Activated gamma-delta T cell treated with Interleukin-2 at 50 U/mL for 16 hours (primary cell): ENCODE measurements at regions not wholly inside any gene's neighbourhood (a gene's known extent, or its start where the extent isn't known, plus 50 kb on each side); places are given as distances from the start of the nearest gene placed in this dataset.
"Not testable (repeated sequence)": the region's sequence is repeated elsewhere in the genome, so short reads cannot be mapped to it uniquely, and the experiment has no call there.

Experiments used
- DNase-seq: peaks from one replicate; pipeline ENCODE4 v3.0.0-alpha.2; 2020

DNA sequence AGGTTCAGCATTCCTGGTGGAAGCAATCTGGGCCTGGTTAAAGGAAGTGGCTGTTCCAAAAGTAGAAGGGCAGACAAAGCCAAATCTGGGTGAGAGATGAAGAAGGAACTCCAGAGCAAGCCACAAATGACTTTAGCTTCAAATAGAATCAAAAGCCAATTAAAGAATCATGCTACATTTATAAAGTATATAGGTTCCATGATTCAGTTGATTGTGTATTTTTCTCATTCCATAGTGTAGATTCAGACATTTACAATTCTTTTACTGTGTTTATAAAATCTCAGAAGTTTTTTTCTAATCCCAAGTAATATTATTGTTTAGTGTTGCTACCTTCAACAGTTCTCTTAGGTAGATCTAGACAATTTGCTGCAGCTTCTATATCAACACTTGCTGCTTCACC, 262.0 kb downstream of the PLK2 start:
- DNase-seq, result no peak

DNA sequence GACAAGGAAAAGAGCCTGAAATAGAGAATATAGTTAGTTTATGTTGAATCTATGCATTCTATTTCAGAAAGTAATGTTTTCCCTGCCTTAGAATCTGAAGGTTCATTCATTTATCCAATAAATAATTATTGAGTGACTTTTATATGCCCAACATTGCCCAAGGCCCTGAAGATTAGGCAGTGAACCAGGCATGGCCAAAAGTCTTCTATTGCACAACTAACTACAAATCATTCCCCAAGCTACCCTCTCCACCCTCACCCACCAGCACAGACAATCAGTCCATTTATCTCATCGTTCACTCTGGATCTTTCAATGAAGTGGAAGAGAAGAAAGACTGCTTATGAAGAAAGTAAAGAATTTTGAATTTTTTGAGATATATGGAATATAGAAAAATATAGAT, 268.4 kb downstream of the PLK2 start:
- DNase-seq, result no peak

DNA sequence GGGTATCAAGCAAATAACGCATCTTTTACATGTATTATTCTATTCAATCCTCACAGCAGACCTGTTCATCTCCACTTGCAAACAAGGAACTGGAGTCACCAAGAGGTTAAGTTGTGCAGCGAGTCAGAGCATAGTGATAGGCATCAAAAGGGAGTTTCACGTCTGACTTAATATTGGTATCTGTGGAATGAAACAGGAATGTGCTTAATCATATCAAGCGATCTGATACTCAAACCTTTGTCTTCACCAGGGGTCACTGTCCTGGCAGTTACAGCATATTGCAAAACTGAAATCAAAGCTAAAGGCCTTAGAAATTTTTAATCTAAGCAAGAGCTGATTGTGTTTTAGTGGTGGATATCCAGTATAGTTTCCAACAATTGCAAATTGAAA, 271.6 kb downstream of the PLK2 start:
- no peak for DNase-seq

DNA sequence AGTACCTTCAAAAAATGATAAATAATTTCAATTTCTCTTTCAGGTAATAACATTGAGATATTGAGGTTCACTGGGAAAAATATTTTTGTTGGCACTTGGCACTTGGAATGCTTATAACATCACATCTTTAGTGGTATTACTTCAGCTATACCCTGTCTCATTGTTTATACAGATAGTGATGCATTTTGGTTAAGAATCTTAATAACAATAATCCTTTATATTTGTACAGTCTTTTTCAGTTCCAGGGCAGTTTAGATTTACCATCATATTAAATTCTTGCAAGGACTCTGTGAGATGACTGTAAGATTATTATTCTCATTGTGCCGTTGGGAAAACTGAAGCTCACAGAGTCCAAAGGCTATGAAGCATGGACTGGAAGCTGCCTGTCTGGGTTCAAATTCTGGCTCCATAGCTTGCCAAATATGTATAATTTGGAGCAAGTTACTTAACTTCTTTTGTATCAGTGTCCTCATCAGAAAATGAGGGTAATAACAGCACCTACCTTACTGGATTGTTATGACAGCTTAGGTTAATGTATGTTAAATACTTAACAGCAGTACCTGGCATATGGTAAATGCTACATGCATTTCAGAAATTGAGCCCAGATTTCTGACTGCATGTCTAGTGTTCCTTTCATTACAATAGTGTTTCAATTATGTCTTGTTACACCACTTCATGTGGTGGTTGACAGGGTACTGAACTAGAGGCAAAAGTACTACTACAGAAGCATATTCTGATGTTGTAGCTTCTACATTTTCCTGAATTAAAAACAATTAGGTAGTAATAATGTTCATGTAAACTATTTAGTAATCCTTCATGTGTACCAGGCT, 272.2 kb downstream of the PLK2 start:
- DNase-seq, result no peak

DNA sequence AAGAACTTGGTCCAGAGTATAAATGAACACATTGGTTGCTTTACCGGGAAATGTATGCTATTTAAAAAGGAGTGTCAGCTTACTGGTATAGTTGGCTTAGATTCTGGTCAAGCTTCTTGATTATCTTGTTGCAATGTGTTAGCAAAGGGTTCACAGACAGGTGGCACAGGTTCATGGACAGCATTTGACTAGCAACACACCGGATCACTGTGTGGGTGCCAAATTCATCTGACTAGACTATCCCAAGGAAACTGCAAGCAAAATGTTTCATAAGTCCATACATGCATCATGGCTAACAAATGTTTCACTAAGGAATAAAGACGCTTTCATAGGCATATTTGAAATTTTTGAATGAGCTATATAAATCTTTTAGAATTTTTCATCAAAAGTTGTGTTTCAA, 274.1 kb downstream of the PLK2 start:
- no peak for DNase-seq

DNA sequence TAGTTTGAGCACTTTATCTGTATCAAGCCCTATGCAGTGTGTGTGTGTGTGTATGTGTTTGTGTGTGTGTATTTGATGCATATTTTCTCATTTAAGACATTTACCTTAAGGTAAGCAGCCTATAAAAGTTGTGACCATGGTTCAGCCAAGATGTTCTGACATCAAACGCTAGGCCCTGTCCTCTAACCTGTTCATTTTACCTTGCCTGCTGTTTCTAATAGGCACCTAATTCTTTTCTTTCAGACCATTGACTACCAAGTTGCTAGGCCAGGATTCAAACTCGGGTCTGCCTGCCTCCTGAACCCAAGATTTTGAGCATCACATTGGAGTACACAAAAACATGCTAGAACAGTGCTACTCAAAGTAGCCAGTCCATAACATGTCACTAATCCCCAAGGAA, 274.5 kb downstream of the PLK2 start:
- DNase-seq, result no peak

DNA sequence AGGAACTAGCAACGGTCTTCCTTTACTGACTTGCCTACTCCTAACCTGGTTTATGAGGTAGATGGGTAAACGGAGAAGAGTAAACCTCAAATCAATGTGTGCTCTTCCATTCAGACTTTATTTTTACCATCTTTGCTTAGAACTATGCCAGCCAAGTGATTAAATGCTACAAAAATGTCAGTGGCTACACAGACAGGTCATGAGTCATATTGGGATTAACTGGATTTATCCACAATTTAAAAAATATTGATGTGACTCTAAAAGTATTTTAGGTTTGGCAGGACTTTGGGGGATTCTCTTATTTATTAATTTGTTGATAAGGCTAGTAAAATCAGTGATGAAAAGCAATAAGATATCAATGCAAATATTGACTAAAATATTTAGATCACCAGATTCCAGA, 275.0 kb downstream of the PLK2 start:
- DNase-seq, result no peak

DNA sequence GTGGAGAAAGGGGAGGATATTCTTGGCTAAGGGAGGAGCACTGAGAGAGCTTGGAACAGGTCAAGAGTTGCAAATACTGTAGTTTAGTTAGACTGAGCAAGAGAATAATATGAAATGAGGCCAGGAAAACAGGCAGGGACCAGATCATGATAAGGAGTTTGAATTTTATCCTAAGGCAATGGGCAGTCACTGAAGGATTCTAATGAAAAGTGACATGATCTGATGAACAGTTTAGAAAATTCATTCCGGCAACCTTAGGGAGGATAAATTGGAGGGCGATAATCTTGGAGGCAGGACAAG, 276.1 kb downstream of the PLK2 start:
- no peak for DNase-seq

DNA sequence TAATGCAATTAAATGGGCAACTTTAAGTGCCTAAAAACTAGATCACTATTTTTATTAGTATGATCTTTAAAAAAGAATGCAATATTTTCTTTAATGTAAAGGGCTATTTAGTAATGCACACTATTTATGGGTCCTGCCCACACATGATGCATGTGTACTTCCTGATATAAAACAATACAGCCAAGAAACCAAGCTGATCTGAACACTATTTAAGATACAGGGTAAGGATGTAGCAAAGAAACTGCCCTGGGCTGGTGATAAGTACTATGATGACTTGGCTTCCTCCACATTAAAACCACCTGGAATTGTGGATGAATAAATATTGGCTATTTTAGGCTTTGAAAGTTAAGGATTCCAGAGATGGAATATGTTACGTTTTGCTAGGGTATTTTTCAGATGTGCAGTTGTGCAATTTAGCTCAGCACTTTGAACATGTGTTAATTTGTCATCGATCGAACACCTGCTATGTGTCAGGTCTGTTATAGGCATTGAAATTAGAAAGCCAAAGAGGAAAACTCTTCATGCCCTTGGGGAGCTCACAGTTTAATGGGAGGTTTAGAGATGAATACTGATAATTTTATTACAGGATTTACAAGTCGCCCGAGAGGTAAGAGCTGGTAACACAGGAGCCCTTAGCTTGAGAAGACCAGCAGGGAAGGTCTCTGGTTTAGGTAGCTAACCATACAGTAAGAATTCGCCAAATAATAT, 276.7 kb downstream of the PLK2 start:
- DNase-seq, result no peak

DNA sequence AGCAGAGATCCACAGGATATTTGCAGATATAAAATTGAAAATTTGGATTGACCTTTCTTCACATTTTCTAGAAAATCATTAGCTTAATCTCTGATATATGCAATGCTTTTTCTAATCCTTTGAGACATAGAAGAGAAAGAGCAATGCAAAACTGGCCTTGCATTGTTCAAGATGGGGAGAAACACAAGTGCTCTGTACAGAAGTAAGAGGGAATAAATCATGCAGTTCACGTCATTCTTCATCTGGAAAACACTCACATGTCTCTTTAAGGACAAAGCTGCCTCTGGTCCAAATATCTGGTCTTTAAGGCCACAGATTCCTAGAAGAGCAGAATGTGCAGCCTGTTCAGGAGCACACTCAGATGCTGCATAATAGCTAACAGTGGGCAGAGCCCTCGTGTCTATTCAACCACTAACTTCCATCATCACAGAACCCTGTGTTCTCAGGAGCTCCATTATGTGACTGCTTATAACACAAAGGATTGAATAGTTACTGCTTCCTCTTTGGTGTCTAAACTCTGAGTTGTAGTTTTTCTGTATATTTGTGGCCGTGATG, 277.5 kb downstream of the PLK2 start:
- no peak for DNase-seq

DNA sequence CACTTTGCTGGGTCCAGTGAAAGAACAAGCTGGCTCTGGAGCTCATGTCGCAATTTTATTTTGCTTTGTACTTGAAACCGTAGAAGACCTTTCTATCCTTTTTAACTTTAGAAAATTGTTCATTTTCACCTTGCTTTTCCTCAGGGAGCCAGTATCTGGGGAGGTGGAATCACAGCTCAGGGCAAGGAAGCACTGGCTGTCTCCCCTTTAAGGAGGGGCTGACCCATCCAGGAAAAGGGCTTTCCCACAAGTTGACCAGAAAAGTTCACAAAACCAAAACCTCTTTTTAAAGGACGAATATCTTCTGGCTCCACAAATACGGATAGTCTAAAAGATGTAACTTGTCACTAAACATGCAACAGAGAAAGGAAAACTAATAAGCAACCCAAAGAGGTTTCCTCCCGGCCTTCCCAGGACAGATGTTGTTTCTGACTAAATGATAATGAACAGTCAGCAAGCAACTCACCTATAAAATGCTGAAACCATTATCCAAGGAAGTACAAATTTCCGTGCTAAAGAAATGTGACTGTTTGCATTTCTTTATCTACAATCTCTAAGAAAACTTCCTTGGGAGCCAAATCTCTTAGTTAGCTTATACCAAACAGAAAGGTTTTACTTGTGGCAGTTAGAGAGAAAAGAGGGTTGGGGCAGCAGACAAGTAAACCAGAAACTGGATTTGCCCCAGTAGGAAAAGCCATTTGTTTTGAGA, 278.2 kb downstream of the PLK2 start:
- DNase-seq, result no peak

DNA sequence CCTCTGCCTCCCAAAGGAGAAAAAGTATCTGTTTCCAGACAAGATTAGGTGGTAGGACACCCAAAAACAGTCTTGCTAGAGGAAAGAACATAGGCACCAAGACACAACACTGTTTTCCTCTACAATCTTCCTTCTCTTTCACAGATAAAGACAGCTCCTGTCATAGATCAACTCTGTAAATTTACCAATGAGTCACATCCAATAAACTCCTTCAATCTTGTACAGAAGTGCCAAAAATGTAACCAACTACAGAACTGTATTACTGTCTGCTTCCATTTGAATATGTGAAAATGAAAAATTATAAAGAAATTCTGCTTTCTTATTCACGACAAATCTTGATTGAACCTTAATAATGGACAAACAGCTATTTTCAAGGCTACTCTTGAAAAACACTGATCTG, 286.9 kb downstream of the PLK2 start:
- DNase-seq, result no peak

DNA sequence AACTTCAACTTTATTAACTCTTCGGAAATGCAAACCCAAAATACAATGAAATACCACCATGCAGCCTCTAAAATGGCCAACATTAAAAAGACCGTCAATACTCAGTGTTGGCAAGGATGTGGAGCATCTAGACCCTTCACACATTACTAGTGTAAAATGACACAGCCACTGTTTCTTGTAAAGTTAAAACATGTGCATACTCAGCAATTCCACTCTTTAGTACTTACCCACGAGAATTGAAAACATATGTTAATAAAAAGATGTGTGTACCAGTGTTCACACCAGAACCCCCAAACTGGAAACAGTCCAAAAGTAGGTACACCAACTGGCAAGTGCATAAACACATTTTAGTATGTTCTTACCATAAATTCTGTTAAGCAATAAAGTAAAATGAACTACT, 294.7 kb downstream of the PLK2 start:
- DNase-seq, result no peak

DNA sequence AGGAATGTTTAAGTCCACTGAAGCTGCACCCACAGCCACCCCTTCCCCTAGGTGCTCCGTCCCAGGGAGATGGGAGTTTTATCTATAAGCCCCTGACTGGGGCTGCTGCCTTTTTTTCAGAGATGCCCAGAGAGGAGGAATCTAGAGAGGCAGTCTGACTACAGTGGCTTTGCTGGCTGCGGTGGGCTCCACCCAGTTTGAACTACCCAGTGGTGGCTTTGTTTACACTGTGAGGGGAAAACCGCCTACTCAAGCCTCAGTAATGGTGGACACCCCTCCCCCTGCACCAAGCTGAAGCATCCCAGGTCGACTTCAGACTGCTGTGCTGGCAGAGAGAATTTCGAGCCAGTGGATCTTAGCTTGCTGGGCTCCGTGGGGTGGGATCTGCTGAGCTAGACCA, 298.0 kb downstream of the PLK2 start:
- not testable (repeated sequence) for DNase-seq

DNA sequence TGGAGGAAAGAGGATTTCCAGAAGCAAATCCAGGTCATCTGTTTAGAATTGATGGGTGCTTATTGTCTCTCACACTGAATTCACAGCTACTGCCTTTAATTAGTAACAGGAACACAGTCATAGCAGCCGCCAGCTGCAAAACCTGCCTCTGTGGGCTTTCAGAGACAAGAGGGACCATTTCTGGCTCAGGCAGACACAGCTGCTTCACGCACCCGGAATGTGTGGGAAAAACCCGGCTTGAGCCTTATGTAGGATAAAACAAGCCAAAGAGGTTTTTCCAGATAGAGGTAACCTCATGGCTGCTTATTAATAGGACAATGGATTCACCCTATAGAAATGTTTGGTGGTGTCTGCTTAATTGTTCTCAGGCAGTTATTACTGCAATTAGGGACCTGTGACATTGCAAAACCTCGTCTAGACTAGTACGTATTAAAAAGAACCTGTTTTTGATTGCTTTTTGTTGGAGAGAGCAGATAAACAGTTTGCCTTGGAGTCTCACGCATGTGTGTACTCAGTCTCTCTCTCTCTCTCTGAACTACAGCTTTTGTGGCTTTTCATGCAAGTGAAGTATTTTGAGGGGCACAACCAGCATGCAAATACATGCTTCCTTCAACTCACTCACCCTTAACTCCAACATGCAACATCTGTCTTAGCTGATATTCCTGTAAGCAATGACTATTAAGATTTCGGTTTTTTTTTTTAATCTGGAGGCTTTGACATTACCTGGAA, 302.7 kb downstream of the PLK2 start:
- DNase-seq, result no peak

DNA sequence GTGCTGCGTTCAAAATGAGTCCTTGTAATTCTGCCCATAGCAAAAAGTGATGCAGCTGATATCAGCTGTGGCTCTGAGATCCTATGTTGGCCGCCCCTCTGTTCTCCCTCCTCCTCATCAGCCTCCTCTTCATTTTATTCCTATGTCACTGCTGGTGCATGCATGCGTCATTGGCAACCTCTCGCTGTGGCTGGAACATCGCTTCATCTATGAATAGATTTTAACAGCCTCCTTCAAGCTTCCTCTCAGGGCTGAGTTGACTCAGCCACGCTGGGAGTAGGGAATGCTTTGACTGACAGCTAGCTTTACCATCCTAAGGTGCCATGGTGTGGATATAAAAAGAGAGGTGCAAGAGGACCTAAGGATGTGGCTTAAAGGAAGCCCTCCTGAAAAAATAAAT, 303.5 kb downstream of the PLK2 start:
- DNase-seq, result no peak

DNA sequence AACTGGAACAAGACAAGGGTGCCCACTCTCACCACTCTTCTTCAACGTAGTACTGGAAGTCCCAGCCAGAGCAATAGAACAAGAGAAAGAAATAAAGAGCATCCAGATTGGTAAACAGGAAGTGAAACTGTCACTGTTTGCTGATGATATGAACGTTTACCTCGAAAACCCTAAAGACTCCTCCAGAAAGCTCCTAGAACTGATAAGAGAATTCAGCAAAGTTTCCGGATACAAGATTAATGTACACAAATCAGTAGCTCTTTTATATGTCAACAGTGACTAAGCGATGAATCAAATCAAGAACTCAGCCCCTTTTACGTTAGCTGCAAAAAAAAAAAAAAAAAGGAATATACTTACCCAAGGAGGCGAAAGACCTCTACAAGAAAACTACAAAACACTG, 306.6 kb downstream of the PLK2 start:
- no peak for DNase-seq

DNA sequence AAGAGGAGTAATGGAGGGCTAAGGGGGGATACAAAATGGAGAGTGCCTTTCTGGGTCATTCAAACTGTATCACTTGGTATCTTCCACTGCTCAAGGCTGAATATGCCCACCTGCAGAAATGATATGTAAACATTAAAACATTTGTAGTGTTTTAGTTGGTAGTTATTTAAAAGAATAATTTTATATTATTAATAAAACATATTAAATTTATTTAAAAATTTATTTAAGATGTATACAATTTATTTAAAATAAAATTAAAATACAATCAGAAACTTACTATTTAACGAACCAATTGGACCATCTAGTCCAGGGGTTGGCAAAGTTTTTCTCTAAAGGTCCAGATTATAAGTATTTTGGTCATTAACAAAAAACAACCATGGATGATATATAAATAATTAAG, 308.5 kb downstream of the PLK2 start:
- no peak for DNase-seq

DNA sequence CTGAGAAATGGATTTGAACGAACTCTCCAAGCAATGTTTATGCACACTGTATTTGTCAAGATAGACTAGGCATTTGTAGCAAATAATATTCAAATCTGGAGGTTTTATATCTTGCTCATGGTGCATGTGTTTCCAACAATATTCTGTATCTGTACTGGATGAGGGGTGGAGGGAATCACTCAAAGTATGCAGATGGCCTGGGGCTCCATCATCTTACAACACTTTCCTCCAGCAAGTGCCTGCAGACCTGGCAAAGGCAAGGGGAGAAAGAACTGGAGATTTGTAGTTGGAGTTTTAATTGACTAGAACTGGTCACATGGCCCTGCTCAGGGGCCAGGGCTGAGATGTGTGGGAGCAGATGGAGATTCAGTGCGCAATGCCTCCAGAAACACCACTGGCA, 309.0 kb downstream of the PLK2 start:
- no peak for DNase-seq

DNA sequence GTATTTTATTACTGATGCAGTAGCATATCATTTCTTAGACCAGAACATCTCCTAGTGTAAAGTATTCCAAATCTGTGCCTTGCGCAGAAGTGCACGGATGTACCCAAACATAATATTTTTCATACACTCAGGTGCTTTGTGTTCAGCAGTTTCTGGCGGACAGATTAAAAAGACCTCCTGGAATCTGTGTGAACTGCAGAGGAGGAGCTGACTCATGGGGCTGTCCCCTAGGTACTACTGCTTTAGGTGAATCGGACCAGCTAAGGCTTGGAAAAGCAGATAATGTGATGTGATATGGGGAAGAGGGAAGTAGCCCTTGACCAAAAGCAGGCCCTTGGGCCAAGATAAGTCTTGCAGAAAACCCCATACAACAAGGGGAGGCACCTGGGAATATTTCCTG, 310.1 kb downstream of the PLK2 start:
- no peak for DNase-seq

DNA sequence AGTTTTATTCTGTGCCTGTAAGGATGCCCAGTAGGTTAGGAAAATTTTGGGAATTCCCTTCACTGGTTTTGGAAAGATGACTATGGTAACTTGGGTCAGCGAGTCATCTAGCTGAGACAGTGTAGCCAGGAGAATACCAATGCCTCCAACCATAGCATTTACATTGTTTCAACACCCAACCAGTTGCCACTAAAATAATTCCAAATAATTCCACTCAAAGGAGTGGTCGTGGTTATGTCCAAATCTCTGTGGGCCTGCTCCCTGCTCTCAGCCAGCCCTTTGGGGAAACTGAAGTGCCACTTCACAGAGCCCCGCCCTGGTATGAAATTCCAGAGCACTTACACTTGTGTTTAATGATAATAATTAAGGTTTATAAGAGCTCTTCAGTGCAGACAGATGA, 310.5 kb downstream of the PLK2 start:
- no peak for DNase-seq

DNA sequence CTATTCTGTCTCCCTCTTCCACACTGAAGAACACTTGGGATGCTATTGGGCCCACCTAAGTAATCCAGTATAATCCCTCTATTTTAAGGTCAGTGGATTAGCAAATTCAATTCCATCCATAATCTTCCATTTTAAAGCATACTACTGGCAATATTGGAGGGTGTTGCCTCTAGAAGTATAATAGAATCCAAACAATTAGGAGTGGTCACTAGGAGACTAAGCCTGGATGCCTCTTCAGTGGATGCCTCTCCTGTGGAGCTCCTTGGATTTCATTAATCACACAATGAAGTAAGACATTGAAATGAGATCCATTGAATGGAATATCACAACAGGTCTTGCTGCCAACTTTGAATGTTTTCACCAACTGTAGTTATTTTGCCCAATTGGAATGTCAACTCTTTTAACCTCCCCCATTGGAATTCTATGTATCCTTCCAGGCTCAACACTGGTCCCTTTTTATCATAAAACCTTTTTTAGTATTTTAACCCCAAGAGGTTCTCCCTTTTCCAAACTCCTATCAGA, 311.6 kb downstream of the PLK2 start:
- no peak for DNase-seq

DNA sequence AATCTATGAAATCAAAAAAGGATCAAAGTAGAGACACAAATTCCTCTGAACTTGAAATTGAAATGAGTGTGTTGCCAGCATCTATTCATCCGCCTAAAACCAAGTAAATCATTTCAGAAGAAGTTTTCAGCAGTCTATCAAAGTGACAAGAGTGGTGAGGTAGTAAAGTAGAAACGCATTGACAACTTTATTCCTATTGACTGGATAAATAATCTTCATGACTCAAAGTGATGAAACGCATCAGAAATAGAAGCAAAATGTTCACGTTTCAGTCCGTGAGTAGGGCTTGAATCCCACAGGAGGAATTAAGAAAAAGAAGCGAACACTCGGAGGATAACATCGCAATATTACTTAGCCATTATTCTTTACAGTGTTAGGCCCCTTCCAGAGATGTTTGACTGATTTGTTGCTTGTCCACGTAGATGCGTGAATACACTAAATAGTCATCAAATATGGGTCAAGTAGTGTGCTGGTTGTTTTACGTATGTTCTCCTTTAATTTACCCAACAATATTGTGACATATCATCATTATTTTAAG, 314.4 kb downstream of the PLK2 start:
- DNase-seq, result no peak
